Tibial nerve (tissue), 3 donors: ENCODE measurements at regions not wholly inside any gene's neighbourhood (a gene's known extent, or its start where the extent isn't known, plus 50 kb on each side); places are given as distances from the start of the nearest gene placed in this dataset.

Experiments used
- POLR2A ChIP-seq, 2 donors: fragments of 450-650 bp; IDR thresholded peaks; one replicate each; pipeline ENCODE4 v1.6.1; 2017; ENCODE audit warnings: antibody characterized with exemption in 2 of 2, mild to moderate bottlenecking in 2 of 2, moderate library complexity in 2 of 2
- TF ChIP-seq, protein P1 (sequence below), 5 experiments: fragments of 200-600 bp in 3 of 5; fragments of 450-650 bp in 2 of 5; sonication (generic) in 3 of 5; IDR thresholded peaks; one replicate each; pipeline ENCODE4 v1.5.1; 2016 to 2019; ENCODE audit warnings: antibody characterized with exemption in 5 of 5, mild to moderate bottlenecking in 3 of 5, moderate library complexity in 2 of 5

DNA sequence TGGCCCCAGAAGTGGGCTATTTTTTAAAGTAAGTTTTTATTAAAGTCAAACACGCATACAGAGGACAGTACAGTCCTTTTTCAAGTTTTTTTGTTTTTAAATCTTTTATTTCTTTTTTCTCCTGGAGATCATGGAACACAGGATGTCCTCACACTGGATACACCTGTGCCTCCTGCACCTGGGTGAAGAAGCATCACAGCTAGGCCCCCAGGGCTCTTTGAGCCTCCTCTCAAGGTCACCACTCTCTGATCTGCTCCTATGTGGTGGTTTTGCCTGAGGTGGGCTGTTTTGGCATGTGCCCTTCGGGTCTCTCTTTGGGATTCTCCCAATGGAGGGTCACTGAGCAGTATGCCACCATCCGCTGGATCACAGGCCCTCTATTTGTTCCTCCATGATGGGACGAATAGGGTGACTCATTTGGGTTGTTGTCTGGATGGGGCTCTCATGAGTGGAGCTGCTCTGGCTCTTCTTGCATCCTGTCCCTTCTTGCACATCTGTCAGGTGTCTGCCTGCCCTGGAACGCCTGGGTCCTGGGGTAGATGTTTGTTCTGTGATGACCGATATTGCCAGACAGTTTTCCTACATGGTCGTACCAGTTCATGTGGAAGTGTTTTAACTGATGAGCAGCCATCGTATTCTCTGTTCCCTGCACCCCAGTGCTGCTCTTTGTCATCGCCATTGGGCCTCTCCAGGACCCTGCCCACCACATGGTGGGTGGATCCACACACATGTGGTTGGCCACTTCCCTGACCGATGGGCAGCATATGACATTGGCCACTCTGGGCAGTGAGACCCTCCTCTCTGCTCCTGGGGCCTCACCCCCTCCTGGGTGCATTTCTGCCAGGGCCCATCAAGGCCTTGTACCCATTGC, 55.2 kb upstream of the MED9 start:
- TF ChIP-seq, protein P1, sequence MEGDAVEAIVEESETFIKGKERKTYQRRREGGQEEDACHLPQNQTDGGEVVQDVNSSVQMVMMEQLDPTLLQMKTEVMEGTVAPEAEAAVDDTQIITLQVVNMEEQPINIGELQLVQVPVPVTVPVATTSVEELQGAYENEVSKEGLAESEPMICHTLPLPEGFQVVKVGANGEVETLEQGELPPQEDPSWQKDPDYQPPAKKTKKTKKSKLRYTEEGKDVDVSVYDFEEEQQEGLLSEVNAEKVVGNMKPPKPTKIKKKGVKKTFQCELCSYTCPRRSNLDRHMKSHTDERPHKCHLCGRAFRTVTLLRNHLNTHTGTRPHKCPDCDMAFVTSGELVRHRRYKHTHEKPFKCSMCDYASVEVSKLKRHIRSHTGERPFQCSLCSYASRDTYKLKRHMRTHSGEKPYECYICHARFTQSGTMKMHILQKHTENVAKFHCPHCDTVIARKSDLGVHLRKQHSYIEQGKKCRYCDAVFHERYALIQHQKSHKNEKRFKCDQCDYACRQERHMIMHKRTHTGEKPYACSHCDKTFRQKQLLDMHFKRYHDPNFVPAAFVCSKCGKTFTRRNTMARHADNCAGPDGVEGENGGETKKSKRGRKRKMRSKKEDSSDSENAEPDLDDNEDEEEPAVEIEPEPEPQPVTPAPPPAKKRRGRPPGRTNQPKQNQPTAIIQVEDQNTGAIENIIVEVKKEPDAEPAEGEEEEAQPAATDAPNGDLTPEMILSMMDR (IDR thresholded peaks at IDR 0.05) = no peak
- no peak for TF ChIP-seq POLR2A (IDR thresholded peaks at IDR 0.05)
